NCI-H2196 treated with DMSO at 0.1 percent for 48 hours (cell line): ENCODE measurements at regions not wholly inside any gene's neighbourhood (a gene's known extent, or its start where the extent isn't known, plus 50 kb on each side); places are given as distances from the start of the nearest gene placed in this dataset.
"Not testable (repeated sequence)": the region's sequence is repeated elsewhere in the genome, so short reads cannot be mapped to it uniquely, and the experiment has no call there.

ENCODE experiments used
- DNase-seq: peaks from one replicate; lab custom pipeline; 2025; ENCODE audit not compliant: unreplicated experiment; lab: John Stamatoyannopoulos, UW

DNA sequence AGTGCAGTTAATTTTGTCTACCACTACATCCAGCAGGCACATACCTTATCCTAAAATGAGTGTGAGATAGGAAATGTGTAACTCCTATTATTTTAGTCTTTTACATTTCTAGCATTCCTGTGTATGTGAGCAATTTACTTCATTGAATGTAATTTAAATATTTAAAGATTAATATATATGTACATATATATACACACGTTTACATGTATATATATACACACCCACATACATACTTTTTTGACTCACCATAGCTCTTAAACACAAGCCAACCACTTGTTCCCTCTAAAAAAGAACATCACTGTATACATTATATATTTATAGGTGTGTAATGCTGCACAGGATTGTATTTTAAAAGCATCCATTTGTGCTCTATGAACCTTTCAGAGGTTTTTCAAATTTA, 425.6 kb upstream of the NECTIN3 start:
- DNase-seq: no peak

DNA sequence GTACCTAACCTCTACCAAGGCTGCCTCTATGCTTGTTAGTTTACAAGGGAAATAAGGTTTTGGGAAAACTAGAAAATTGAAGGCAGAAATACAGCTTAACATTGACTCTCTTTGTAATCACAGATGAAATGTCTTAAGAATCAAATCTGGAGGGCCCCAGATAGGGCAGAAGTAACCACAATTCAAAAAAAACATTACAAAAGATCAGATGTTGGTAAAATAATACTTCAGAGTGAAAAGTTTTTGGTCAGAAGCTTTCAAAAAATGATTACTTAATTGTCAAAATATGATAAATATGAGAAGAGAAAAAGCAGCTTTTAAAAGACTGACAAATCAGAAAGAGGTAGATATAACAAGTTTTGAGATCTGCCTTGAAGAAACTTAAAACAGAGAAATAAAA, 425.1 kb upstream of the NECTIN3 start:
- no peak for DNase-seq

DNA sequence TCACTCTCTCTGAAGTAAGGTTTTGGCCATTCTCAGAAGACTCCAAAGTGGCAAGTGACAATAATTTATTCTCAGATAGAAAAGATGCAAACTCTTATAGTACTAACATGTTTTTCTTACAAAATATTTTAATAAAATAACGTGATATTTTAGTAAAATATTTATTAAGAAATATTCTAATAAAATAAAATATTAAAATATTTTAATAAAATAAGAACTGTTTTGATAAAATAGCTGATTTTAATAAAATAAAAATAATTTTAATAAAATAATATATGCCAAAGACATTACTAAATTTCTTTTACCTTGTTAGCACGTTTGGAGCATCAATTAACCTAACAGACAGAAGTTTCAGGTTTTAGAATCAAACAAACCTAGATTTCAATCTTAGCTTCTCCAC, 424.0 kb upstream of the NECTIN3 start:
- DNase-seq: no peak

DNA sequence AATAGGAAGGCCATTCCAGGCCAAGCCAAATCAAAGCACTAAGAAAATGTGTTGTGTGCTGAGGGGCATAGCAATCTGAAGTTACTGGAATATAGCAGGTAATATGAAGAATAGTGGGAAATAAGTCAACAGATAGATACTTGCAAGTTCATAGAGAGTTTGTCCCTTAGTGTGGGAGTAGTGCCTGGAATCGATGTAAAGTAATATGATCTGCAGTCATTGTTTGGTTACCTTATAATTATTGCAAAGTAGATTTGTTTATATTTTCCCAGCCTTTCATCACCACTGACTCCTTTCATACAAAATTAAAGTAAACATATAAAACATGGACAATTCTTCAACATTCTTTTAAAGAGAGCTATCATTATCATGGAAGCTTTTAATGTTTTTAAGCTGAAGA, 420.9 kb upstream of the NECTIN3 start:
- DNase-seq: no peak

DNA sequence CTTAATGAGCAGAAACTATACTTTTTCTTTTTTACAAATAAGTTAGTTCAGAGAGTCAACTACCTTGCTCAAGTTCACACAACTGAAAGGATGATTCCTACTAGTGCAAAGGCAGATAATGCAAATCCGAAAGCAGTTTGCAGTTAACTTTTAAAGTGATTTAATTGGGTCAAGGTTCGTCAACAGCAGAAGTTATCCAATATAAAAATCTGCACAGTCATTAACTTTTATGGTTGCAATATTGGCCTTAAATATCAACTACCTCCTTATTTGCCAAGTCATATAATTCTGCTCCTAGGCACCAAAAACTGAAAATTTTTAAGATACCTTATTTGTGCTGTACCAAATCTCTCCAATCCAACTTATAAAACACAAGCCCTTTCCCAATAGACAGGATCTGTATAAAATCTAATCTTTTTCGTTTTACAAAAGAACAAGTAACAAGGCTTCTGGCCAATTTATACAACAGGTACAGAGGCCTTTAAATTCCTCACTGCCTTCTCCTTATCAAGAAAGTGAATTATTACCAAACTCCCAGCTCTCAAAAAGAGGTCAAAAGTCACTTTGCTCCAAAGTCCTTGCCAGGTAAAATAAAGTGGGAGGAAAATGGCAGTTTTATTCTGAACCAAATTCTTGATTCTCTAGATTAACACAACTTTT, 416.6 kb upstream of the NECTIN3 start:
- no peak for DNase-seq

DNA sequence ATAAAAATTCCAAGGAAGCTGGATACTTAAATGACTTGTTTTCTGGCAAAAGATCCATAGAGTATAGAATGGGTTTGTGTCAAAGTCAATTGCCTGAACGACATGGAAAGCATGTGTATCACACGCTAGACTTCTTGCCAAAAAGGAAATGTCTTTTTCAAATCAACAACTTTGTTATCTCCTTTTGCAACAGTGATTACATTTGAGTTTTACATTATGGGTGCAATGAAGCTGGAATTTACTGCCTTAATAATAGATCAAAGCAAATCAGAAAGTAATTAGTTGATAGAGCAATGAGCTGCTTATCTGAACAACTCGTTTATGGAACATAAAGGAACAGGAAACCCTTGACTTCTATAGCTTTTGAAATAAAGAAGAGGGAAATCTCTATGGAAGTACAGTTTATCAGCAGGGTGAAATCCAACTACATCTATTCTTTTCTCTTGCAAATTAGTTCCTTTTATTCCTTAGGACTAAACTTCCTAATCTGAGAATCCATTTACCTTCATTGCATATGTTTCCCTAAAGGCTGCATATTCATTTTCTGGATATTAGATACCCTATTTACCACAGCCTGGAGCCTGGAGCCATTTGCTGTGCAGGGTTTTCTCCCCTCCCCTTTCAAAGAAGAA, 415.1 kb upstream of the NECTIN3 start:
- DNase-seq: no peak

DNA sequence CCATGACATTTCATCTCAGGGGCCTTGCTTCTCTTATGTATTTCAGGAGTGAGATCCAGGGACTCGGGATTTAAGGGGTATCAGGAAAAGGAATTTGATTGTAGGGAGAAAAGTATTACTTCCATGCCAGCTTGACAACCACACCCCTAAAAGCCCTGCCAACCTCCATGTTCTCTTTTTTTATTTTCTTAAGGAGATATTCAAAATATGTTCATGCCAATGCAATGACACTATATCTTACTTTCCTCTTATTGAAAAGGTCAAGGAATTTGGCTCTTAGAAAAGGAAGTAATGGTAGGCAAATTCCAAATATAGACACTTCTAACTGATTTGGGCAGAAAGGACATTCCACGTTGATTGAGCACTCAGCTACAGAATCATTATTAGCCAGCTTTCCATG, 407.5 kb upstream of the NECTIN3 start:
- no peak for DNase-seq

DNA sequence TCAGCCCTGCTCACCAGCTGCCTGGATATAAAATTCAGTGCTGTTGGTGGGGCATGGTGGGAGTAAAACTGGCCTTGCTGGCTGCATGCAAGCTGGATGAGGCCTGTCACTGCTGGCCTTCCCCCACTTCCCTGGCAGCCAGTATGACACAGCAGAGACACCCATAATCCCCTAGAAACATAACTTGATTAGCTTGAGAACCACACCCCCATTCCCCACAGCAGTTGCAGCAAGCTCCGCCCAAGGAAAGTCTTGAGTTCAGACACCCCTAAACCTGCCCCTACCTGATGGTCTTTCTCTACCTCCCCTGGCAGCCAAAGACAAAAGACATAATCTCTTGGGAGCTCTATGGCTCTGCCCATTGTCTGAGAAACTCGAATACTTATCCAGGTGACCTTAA, 405.1 kb upstream of the NECTIN3 start:
- DNase-seq: no peak

DNA sequence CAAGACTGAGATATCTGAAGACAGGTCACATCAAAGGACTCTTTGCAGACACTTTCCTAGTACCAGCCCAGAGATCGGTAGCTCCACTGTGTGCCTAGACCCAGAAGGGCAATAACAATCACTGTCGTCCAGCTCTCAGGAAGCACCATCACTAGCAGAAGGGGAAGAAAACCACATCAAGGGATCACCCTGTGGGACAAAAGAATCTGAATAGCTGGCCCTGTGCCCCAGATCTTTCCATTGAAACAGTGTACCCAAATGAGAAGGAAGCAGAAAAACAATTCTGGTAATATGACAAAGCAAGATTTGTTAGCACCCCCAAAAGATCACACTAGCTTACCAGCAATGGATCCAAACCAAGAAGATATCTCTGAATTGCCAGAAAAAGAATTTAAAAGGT, 404.4 kb upstream of the NECTIN3 start:
- DNase-seq: no peak

DNA sequence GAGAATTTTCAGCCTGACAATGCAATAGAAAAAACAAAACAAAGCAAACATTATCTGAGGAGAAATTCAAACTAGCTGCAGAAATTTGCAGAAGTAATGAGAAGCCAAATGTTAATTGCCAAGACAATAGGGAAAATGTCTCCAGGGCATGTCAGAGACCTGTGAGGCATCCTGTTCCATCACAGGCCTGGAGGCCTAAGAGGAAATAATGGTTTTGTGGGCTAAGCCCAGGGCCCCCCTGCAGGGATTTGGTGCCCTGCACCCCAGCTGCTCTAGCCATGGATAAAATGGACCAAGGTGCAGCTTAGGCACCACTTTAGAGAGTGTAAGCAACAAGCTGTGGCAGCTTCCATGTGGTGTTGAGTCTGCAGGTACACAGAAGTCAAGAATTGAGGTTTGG, 401.2 kb upstream of the NECTIN3 start:
- no peak for DNase-seq

DNA sequence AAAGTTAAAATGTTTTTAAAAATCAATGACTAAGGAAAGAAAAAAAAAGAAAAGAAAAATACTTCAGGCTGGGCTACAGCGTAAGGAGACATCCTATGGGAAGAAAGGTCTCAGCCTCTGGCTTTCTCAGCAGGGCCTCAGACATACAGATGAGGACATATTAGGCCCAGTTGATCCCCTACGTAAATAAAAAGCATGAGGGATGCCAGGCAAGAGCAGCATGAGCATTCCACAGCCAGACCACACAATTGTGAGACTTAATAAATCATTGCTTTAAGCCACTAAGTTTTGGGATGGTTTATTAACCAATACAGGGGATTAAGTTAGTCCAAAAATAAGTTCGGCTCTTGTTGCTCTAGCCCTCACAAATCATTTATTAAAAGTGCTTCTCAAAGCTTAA, 394.1 kb upstream of the NECTIN3 start:
- DNase-seq: no peak

DNA sequence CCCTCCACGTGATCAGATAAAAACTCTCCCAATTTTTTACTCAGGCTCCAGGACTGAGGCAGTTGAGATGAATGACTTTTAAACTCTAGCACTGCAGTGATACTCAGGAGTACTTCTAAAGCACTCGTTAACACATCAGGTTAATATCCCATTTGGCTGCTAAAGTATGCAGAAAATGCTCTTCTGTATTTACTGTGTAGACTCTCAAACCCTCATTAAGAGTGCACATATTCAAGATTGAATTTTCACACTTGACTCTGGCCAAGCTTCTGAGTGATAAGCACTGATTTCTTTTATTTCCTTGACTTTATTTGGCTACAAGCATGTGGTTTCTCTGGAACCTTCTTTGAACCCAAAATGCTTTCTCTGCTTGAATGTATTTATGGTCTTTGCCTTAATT, 392.3 kb upstream of the NECTIN3 start:
- DNase-seq: no peak

DNA sequence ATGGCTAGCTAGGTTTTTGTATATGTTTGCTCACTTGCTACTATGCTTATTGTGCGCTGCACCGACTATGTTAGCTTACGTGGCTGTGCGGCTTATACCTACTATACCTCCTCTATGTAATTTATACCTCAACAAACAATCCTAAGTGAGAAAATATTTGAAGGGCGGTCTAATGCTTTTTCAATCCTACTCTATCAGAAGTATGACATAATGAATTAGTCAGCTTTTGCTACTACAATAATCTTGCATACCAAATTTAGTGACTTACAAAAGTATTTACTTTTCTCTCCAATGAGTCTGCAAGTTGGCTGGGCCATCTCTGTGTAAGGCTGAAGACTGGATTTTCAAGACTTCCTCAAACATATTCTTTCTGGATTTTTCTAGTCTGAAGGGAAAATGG, 391.2 kb upstream of the NECTIN3 start:
- no peak for DNase-seq

DNA sequence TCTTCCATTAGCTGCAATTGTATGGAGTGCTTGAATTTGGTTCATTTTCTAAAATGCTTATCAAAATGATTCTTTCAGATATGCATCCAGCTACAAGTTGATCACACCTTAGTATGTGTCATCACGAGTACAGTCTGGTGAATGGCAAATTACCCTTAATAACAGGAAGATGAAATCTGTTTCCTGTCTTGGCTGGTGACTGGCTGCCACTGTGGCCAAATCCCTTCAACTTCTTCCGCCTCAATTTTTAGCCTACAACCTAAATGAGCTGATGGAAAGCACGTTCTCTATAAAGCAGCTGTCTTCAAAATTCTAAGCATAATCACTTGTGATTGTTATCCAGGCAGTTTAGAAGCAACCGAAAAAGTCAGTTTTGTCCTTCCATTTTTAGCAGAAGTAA, 387.1 kb upstream of the NECTIN3 start:
- DNase-seq: no peak

DNA sequence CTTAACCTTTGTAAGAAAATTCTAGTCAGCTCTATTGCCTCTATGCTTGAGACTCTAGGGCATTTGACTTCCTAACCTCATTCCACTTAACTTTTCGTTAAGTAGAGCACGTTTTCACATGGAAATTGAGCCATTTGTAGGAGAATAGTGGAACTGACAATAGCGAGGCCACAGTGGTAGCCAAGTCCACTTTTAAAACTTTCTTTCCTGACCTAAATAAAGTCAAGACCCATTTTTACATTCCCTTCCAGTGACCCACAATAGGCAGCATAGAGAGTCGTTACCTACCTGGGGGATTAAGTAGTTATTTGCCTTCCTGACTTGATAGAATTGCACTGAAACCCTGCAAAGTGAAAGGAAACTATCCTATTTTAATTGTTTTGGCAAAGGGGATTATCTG, 386.0 kb upstream of the NECTIN3 start:
- no peak for DNase-seq

DNA sequence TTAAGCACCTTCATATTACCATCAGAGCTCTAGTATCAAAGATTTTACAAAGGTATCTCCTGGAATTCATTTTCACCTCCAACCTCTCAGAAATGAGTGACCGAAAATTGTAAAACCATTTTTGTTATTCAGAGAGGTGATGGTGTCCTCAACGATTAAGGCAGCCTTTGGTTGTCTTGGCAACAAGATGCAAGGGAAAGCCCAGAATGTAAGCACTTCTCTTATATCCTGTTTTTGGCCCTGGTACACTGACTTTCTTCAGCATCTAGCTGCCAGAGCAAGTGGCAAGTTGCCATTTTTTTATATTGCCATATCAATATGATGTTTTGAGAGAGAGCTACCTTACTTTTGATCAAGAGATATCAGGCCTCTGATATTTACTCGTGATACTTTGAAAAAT, 384.9 kb upstream of the NECTIN3 start:
- DNase-seq: no peak

DNA sequence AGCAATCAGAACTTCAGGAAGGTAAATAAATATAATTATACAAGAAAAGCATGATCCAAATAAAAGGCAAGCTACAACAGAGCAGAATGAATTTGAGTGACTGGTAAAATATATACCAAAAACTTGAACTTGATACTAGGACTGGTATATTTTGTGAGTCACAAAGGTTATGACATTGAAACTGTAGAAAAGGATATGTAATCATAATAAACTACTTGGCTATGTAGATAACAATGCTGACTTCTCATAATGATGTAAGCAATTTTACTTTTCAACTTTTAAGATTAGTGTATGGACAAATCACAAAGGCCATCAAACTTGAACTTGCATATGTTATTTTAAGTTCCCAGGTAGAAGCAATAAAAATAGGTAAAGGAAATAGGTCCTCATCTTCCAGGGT, 384.5 kb upstream of the NECTIN3 start:
- no peak for DNase-seq

DNA sequence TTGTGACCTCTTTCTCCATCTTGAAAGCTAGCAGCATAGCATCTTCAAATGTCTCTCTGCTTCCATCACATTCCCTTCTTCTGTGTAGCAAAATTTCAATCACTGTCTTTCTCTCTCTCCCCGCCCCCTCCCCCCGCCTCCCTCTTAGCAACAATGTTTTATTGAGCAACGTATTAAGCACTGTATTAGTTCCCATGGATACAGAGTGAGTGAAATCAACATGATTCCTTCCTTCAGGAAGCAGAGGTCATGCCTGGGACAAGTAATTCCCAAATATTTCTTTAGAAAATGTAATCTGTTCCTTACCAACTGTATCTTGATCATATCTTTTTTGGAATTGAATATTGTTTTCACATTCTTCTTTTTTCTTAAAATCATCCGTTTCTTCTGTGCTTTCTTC, 373.7 kb upstream of the NECTIN3 start:
- no peak for DNase-seq

DNA sequence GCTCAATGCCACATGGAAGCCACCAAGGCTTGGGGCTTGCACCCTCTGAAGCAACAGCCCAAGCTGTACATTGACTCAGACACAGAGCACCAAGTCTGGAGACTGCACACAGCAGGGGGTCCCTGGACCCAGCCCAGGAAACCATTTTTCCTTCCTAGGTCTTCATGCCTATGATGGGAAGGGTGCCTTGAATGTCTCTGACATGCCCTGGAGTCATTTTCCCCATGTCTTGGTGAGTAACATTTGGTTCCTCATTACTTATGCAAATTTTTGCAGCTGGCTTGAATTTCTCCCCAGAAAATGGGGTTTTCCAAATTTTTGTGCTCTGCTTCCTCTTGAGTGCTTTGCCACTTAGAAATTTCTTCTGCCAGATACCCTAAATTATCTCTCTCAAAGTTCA, 367.3 kb upstream of the NECTIN3 start:
- not testable (repeated sequence) for DNase-seq

DNA sequence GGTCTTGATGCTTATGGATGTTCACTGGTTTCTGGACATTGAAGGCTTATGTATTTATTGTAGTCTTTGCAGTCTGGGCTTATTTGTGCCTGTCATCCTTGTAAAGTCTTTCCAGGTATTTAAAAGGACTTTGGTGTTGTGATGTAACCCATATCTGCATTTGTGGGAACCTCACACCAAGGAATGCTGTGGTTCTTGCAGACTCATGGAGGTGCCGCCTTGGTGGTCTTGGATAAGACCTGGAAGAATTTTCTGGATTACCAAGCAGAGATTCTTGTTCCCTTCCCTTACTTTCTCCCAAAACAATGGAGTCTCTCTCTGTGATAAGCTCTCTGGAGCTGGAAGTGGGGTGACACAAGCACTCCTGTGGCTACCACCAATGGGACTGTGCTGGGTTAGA, 363.5 kb upstream of the NECTIN3 start:
- DNase-seq: no peak

DNA sequence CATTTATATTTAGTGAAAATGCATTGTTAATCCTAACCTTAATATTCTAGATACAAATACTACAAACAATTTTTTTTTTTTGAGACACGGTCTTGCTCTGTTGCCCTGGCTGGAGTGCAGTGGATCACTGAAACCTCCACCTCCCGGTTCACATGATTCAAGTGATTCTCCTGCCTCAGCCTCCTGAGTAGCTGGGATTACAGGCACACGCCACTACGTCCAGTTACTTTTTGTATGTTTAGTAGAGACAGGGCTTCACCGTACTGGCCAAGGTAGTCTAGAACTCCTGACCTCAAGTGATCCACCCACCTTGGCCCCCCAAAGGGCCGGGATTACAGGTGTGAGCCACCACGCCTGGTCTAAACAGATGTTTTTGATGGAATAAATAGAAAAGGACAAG, 361.5 kb upstream of the NECTIN3 start:
- DNase-seq: no peak

DNA sequence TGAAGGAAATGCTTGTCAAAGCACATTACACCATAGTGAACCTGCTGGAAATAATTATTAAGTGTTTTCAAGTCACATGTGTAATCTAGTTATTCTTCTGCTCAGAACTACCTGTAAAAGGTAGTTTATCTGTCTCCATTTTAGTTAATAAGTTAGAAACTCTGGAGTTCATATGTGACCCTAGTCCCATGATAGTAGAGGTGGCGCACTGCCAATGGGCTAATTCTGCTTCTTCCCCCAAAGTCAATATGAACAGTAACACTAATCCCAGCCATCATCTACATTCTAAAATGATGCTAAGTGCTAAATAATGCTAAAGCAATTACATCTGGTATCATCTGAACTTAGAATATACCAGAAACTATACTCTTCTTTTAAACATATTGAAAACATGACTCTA, 361.0 kb upstream of the NECTIN3 start:
- no peak for DNase-seq

DNA sequence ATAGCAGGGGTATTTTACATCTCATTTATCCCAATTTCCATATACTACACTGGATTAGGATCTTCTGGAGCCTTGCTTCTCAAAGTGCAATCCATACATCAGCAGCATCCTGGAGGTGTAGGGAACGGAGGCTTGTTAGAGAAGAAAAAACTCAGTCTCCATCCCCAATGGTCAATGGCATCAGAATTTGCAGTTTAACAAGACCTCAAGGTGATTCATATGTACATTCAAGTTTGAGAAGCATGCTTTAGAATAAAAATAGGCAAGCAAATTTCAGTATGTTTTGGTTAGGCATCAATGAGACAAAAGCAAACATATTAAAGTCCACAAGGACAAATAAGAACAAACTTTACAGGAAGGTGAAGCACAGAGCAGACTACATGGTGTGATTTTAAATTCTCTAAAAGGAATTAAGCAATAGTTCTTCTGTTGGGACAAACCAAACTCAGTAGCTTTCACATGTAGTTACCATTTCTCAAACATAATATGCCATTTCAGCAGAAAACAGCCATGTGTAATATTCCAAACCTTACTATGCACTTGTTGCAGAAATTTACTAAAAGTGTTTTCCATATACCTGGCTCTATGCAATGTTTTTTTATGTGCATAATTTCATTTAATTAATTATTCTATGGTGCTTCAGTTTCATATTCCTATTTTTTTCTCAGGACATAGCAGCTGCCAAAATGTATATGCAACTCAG, 360.3 kb upstream of the NECTIN3 start:
- DNase-seq: no peak
